ENCODE measurements at regions not wholly inside any gene's neighbourhood (a gene's known extent, or its start where the extent isn't known, plus 50 kb on each side); places are given as distances from the start of the nearest gene placed in this dataset.

- TF ChIP-seq CTCF (IDR thresholded peaks at IDR 0.05), result no peak
- TF ChIP-seq POLR2A (IDR thresholded peaks at IDR 0.05), result no peak
Measured at GRCh38 chr4:152235718-152236117, 300.2 kb downstream of the FBXW7 start.
